GM19438 (cell line): ENCODE measurements at regions not wholly inside any gene's neighbourhood (a gene's known extent, or its start where the extent isn't known, plus 50 kb on each side); places are given as distances from the start of the nearest gene placed in this dataset.

Source experiments
- ATAC-seq: cut with Tn5 transposase; IDR thresholded peaks from one replicate; pipeline ENCODE4 v1.9.1; 2021; ENCODE audit warnings: low read depth; ENCODE audit not compliant: unreplicated experiment

GRCh38 chr14:29518335-29518734 lies 409.3 kb downstream of the PRKD1 start:
- ATAC-seq = no peak

GRCh38 chr14:29521526-29522137 lies 406.0 kb downstream of the PRKD1 start:
- no peak for ATAC-seq
